ENCODE measurements at regions not wholly inside any gene's neighbourhood (a gene's known extent, or its start where the extent isn't known, plus 50 kb on each side); places are given as distances from the start of the nearest gene placed in this dataset.

DNA sequence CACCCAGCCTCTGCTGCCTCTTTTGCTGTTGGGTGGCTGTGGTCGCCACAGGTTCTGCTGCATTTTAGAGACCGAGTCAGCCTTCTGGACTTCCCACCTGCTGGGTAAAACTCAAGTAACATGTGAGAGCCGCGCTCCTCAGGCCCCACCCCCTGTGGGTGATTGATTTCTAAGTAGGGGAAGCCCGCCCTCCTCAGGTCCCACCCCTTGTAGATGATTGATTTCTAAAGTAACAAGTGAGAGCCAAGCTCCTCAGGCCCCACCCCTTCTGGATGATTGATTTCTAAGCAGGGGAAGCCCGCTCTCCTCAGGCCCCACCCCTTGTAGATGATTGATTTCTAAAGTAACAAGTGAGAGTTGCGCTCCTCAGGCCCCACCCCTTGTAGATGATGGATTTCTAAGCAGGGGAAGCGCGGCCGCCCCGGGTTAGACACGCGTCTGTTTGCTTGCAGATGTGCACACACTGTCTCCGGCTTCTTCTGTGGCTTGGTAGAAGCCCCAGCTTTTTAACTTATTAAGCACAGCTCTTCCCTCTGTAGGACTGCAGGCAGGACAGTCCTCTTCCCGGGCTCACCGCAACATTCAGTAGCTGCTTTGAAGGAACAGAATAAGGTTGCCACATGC, 83.4 kb downstream of the FAM43A start:
- peak; percentile 98 for DNase-seq

DNA sequence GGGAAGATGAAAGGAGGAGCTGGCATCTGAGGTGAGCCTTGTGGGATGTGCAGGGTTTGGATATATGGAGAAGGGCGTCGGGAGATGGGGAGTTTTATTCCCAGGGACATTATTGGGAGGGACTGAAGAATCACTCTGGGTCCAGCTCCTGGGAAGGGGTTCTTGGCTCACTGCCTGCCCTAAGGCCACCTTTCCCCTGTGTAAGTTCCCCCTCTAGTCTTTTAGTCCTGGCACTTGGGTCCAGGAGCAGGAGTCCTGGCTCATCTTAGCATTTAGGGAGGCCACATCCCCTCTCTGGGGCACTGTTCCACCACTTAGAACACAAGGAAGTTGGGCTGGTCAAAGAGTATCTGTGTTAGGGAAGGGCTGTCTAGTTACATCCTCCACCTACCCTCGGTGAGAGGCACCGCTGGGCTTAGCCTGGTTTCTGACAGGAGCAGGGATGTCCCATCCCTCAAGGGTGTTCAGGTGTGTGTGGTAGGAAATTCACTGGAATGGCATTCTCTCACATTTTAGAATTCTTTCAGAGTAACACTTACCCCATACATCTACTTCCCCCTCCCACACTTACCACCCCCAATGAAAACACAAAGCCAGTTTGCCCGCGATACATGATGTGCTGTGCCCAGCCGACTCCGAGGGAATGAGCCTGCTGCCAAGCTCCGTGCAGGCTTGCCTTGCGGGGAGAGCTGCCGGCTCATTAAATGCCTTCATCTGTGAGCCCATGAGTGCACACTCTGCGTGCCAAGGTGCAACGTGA, 86.7 kb downstream of the FAM43A start:
- no peak for DNase-seq

DNA sequence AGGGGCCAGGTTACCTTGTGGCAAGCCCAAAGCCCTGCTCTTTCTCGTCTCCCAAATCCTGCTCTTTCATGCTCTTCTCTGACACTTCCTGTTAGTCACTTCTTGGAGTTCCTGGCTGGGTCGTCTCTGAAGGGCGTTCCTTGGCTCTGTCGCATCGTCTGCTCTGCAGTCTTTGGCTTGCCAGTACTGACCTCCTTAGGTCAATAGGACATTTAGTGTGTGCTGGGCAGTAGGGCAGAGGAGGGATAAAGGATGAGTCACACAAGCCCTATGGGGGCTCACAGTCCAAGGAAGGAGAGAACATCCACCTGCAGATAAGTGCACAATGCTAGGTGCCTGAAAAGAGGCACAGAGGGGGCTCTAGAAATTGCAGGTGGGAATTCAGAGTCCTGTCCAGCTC, 87.5 kb downstream of the FAM43A start:
- DNase-seq, result no peak

DNA sequence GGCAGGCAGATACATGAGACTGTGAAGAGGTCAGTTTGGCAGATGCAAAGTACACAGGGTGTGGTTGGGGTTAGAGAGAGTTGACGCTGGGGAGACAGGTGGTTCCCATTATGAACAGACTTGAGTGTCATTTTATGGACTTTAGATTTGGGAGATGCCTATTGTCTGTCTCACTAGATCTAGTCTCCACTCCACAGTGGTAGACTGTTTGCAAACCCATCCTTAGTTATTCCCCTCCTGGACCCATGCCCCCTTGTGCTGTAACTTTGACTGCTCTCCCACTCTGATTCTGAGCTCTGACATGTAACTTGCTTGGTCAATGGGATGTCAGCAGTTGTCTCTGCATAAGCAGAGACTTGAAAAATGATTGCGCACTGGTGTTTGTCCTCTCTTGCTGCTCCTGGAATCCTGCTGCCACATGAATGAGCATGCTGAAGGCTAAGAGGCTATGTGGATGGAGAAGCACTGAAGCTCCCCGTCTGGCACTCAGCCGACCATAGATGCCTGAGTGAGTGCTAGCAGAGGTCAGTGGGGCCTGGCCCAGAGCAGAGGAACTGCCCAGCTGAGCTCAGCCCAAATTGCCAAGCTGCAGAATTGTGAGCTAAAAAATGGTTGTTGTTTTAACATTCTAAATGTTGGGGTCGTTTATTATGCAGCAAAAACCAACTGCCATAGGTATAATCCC, 88.2 kb downstream of the FAM43A start:
- DNase-seq, result no peak

DNA sequence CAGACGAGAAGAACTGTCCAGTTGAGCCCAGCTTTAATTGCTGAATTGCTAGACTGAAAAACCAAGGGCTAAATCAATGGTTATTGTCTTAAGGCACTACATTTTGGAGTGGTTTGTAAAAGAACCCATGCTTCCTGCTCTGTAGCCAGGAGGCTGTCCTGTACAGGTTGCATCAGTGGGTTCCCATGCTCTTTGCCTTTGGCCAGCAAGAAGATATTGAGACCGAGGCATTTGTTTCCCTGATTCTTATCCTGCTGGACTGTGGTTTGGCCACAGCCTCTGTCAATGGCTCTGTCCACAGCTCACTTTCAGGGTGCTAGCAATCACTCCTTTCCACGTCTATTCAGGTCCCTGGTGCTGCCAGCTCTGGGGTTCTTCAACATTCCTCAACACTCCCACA, 89.6 kb downstream of the FAM43A start:
- no peak for DNase-seq

DNA sequence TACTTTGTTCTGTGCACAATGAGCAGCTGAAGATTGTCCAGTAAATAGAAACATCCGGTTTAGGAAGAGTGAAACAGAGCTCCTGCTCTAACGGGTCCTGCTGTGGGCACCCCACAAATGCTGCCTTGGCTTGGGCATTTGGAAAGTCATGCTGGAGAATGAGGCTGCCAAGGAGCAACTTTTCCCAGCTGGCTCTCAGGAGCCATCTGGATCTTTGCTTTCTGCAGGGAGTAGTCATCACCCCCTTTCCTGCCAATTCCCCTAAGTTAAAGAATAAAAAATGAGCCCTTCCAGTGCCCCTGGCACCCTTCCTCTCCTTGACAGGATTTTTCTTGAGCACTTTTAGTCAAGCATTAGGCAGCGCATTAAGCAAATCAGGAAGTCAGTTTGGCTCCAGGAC, 90.0 kb downstream of the FAM43A start:
- no peak for DNase-seq

DNA sequence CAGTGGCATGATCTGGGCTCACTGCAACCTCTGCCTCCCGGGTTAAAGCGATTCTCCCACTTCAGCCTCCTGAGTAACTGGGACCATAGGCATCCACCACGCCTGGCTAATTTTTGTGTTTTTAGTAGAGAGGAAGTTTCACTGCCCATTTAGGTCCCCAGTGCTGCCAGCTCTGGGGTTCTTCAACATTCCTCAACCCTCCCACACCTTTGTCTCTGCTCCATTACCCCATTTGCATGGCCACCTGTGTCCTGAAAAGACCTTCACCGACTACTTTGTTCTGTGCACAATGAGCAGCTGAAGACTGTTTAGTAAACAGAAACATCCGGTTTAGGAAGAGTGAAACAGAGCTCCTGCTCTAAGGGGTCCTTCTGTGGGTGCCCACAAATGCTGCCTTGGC, 92.0 kb downstream of the FAM43A start:
- DNase-seq, result peak; percentile 6

DNA sequence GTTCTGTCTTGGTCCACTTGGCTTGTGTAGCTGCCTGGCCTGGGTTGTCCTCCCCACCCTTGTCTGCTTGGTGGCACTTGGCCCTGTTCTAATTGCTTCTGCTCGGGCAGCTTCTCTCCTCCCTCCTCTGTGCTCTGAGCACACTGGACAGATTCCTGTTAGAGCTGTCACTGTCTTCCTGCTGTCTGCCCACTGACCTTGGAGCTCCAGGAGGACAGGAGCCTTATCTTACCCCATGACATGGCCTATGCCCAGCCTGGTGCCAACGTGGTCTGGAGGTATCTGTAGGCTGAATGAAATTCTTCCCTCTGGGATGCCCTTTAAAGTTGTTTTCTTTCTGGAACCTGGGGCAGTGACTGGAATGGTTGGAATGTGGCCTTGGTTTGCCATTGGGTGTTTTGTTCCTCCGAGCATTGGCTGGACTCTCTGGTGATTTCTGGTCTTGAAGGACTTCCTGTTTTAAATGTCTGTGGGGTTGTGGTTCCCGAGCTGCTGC, 94.1 kb downstream of the FAM43A start:
- no peak for DNase-seq

DNA sequence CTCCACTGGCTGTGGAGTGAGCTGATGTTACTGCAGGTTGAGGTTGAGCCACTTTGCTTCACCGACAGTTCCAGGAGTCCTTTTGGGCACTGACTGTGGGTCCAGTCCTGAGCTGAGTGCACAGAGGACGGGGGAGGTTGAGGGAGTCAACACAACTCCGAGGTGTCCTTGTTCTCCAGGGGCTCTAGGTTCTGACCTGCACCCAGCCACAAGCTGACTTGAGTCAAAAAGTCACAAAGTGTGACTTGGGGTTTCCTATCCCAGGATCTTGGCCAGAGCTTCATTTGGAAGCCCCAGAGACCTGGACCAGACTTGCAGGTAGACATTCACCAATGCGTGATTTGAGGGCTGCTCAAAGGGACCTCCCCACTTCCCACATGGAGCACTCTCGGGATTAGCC, 95.0 kb downstream of the FAM43A start:
- no peak for DNase-seq

DNA sequence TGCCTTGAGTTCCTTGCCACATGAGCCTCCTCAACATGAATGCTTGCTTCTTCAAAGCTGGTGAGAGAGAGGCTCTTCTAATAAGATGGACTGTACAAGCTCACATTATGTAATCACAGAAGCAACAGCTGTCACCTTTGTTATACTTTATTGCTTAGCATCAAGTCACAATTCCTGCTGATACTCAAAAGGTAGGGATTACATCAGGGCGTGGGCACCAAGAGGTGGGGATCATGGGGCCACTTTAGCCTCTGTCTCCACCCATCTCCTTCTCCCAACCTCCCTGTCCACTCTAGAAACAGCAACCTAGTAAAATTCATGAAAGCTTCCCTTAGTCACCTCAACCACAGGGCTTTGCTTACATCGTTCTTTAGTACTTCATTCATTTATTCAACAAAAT, 95.9 kb downstream of the FAM43A start:
- DNase-seq, result no peak

DNA sequence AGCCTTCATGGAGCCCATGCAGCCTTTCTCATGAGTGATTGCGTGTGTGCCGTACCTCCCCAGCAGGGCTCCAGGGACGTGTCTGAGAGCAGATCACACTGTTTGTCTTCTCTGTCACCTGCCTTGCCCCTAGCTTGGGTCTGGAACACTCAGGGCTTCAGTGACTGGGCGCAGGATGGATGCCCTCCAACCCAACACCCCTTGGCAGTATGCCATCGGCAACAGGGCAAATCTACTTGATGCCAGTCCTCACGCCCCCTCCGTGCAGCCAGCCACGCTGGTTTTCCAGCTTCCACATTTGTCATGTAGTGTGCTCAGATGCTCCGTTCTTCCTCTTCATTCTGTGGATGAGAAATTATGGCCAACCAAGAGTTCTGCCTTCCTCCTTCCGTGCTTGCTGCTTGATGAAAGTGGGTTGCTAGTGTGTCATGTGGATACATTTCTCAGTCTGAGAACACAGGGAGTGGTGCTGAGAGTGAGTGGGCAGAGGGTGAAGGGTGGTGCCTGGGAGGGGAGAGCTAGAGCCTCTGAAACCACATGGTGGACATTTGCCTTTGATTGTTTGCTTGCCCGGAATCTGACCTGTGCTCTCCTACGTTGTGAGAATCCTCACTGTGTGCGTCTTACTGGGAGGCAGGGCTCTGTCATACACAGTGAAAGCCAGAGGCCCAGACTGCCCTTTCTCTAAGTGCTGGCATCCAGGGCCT, 97.2 kb downstream of the FAM43A start:
- no peak for DNase-seq

DNA sequence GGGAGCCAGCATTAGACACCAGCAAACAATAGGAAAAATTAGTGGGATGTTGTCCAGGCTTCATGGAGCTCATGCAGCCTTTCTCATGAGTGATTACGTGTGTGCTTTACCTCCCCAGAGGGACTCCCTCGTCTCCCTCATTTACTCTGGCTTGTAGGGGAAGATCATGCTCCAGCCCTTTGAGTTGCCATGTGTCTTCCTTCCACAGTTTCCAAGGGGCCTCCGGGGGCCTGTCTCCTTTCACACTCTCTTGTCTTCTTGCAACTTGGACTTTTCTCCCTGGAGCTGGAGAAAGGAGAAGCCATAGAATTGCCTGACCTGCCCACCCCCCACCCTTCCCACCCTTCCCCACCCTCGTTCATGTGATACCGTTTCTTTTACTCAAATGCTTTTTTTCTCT, 98.7 kb downstream of the FAM43A start:
- no peak for DNase-seq

DNA sequence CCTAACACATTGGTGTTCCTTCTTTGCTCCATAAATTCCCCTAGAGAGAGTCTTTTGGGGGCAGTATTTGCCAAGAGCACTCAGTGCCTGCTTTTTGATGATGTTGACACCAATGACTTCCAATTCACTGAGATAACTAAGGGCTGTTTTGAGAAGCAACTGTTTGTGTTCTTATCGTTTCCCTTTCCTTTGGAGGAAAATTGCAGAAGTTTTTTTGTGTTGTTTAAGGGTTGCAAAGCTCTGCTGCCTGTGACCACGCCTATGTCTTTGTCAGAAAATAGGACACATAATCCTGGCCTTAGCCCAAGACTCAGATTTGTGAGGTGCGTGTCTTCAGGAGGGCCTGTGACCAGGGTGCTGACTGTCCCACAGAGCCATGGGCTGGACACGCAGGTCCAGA, 99.6 kb downstream of the FAM43A start:
- no peak for DNase-seq

DNA sequence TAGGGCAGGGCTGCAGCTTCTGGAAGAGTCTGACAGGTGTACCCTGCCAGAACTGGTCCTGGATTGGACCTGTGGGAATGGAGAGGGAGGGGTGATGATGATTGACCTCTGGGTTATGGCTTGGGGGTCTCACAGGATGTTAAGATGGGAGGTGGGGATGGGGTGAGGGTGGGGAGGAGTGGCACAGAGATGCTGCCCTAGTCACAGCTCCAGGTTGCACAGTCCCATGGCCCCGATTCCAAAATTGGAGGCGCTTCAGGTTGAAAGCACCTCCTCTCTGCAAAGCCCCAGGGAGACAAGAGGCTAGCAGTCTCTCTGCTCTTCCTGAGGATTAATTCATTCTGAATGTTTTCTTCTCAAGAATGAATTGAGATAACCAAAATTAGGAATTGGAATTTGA, 101.4 kb downstream of the FAM43A start:
- no peak for DNase-seq

DNA sequence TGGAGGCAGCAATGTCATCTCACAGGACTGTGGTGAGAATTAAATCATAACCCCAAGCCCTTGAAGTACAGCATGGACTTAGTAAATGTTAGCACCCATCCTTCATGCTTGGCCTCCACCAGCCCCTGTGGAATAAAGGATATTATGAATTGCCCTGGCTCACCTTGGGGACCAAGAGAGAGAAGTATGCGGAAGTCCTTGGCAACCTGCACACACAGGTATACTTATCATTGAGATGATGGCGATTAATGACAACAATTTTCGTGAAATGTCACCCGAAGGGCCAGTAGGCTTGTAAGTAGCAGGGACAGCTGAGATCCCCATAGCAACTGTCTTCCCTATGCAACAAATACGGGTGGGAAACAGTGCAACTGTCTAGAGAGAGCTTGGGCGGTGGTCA, 102.0 kb downstream of the FAM43A start:
- no peak for DNase-seq

DNA sequence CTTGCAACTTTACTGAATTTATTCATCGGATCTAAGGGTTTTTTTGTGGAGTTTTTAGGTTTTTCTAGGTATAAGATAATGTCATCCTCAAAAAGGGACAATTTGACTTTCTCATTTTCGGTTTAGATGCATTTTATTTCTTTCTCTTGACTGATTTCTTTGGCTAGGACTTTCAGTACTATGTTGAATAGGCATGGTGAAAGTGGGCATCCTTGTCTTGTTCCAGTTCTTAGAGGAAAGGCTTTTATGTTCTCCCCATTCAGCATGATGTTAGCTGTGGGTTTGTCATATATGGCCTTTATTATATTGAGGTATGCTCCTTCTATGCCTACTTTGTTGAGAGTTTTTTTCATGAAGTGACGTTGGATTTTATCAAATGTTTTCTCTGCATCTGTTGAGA, 106.7 kb downstream of the FAM43A start:
- DNase-seq, result no peak

DNA sequence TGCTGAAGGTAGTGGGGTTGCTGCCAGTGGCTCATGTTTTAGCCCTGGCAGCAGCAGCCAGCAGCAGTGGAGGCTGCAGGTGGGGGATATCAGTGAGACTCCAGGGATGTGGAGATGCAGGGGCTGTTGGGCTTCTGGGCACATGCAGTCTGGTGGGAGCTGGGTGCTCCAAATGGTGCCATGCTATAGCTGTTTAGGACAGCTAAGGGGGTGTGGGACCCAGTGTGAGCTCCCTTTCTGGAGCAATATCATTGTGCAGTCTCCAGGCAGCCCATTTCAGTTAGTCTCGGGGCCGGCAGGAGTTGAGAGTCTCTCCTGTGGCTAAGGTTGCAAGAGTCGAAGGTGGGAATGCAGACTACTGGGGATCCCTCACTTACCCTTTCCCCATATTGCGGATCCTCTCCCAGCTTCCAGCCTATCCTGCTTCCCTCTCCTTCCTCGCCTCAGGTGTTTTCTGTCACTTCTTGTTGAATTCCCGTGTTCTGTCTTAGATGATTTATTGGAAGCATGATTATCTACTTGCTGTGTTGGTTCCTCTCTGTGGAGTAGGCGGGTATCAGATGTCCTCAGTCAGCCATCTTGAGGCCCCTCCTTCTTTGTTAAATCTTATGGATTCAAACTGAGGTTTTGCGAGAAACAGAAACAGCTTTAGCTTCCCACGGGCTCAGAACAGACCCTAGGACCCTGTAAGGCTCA, 112.0 kb downstream of the FAM43A start:
- DNase-seq, result no peak

DNA sequence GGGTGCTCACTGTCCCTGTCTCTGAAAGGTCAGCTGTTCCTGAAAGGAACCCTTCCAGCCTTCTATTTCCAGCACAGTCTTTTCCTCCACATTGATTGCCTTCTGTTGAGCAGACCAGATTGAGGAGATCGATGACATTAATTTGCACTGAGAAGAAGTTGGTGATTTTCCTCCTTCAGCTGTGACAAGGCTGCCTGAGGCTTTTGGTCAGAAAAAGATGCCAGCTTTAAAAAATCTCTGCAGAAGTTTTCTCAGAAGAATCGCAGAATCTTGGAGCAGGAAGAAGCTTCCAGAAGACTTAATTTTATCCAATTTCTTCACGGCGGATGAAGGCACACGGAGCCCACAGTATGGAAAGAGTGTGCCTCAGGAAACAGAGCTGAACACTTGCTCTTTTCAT, 112.8 kb downstream of the FAM43A start:
- DNase-seq, result no peak

DNA sequence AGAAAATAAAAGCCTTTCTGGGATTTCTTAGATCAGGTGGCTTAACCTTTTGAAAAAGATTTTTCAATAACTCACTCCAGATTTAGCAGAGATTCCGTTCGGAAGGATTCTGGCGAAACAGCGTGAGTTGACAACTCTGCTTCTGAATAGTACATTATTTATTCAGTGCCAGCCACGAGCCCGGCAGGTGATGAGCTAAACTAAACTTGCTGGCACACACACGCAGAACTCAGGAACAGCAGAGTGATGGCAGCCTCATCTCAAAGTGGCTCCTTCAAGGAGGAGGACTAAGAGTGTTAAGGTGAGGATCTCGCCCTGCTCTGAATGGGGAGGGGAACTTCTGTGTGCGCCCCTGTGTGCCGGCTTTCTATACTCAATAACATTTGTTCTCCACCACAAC, 114.3 kb downstream of the FAM43A start:
- no peak for DNase-seq

DNA sequence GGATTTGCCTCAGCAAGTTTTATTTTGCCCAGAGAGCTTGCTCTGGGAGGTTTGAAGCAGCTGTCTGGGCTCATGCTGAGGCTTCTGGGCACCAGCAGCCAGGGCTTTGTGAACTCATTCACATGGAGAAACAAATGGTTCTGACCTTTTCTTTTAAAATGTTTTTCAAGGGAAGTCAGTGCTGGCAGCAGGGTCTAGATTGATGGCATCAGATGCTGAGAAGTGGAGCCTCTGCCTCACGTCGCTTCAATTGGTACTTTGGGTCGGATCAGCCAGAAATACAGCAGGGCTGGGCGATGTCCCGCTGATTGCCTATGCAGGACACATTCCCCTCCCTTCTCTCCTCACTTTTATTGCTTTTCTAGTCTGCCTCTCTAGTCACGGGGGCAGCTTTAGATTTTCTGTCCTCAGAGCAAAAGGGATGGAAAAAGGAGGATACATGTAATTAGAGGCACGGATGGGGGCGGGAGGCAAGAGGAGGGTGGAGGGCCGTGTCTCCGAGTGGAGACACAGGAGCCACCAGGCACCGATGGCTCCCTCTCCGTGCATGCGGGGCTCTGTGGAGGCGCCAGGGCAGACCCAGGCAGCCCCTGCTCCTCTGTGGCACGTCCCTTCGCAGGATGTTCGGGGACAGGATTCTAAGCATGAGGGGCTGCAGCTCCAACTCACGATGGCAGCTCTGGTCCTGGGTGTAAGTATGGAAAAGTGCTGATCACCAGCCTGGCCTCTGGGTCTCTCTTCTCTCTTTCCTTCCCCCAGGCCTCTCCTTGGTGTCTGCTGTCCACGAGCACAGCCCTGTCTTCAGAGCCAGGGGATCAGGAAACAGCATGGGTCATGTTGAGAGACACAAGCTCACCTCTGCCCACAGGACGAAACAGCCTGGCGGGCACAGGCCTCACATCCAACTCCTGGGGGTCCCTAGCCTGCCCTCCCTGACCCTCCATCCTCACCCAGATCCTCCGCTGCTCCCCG, 116.1 kb downstream of the FAM43A start:
- no peak for DNase-seq

DNA sequence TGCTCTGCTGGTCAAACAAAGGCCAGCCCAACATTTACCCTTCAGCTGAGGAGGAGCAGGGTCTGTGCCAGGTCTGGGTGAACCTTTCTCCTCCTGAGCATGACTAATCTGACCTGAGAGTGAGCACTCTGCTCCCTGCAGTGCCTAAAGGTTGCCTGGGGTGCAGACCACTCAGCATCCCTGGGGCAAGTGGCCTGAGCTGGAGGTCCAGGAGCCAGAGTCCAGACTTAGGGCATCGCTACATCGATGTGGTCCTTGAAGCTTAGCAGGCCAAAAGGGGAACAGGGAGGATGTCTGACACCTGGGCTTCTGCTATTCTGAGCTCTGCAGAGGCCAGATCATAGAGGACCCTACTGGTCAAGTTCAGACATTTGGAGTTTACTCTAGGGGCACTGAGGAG, 119.1 kb downstream of the FAM43A start:
- DNase-seq, result no peak

DNA sequence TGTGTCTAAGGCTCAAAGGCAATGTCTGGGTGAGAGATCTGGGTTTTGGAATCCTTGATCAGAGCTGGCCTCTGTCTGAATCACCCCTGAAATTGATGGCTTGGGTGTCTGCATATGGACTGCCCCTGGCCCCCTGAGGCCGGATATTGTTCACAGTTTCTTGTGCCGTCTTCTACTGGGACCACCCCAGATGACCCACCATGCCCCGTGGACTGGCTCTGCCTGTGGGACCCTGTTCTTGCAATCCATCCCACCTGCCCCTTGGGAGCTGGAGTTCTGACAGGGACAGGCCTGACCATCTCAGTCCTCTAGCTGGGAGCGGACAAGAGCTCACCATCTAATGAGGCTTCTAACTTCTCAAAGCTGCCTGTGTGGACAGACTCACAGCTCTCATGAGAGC, 119.9 kb downstream of the FAM43A start:
- DNase-seq, result no peak
